ENCODE measurements at regions not wholly inside any gene's neighbourhood (a gene's known extent, or its start where the extent isn't known, plus 50 kb on each side); places are given as distances from the start of the nearest gene placed in this dataset.
A peak's percentile ranks its signal among the peaks of the same experiment; 100 is the strongest.

GRCh38 chr18:63046375-63046774 lies 273.2 kb downstream of the BCL2 start:
- in situ Hi-C loops (cut with HindIII; ENCODE audit: low pct_unique_long_range_greater_than_20kb, low sequenced_read_pairs): no loop called here
- TF ChIP-seq JUND (IDR thresholded peaks at IDR 0.05; ENCODE audit: low read depth): no peak
- DNase-seq (ENCODE audit: low read depth in 1 of 2, low spot score in 1 of 2): peak in 1 of 2 experiments; percentile 79

DNA sequence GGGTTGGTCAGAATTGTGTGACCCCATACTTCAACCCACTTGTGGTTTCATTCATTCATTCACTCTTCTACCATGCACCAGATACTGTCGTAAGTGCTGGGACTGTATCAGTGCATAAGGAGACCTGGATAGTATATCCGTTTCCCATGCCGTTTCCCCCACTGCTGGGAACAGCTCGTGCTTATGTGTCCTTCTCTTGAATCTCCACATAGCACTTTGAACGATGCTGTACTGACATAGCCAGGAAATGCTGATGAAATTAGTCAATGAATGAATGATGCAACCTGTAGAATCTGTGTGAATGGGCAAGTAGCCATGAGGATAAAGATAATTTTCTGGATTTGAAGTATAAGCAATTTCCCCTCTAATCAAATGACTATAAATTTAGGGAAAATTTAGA lies 276.1 kb downstream of the BCL2 start:
- in situ Hi-C loops (cut with HindIII; ENCODE audit: low pct_unique_long_range_greater_than_20kb, low sequenced_read_pairs): no loop called here
- no peak for TF ChIP-seq JUND (IDR thresholded peaks at IDR 0.05; ENCODE audit: low read depth)

DNA sequence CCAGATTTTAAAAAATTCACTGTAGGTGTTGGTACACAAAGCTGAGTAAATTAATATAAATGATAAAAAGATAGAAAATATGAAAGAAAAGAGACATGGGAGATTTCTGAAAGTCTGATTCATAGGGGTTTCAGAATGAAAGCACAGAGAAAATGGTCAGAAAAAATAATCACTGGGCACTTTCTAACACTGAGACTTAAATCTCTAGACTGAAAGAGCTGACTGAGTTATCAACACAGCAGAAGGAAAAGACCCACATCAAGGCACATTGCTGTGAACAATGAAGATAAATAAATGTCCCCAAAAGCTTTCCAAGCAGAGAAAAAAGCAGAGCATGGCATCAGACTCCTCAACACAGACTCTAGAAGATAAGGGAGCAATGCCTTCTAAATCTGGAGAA lies 277.2 kb downstream of the BCL2 start:
- no peak for DNase-seq (ENCODE audit: low read depth in 1 of 2, low spot score in 1 of 2)
- TF ChIP-seq JUND (IDR thresholded peaks at IDR 0.05; ENCODE audit: low read depth): no peak
- in situ Hi-C loops (cut with HindIII; ENCODE audit: low pct_unique_long_range_greater_than_20kb, low sequenced_read_pairs): no loop called here

More for the DNA sequence above, 276.1 kb downstream of the BCL2 start:
- no peak for DNase-seq (ENCODE audit: low read depth in 1 of 2, low spot score in 1 of 2)

DNA sequence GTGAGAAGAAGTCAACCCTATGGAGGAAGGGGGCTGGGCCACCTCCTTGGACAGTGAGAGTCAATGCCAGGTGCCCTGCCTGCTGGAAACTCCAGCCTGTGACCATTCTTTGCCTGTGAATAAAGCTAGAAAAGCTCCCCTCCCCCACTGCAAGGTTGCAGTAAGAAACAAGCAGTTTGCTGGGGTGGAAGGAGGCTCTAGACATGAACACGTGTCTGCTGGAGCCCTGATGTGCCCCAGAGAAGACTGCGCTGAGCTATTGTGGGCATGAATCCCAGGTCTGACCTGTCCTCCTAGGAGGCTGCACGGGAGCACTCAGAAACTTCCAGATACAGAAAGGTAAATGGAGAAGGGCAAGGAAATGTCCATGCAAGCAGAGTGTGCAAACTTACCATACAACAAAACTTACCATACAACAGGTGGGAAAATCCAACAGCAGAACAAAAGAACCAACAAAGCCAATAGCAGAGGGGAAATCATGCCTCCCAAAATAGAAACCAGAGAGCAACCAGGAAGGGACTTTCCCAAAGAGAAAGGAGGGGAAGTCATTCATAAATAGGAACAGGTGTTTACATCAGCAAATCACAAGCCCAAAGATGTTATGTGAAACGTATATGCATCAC lies 278.7 kb downstream of the BCL2 start:
- no peak for TF ChIP-seq JUND (IDR thresholded peaks at IDR 0.05; ENCODE audit: low read depth)
- DNase-seq (ENCODE audit: low read depth in 1 of 2, low spot score in 1 of 2): no peak
- in situ Hi-C loops (cut with HindIII; ENCODE audit: low pct_unique_long_range_greater_than_20kb, low sequenced_read_pairs): no loop called here

- no peak for TF ChIP-seq JUND (IDR thresholded peaks at IDR 0.05; ENCODE audit: low read depth)
- in situ Hi-C loops (cut with HindIII; ENCODE audit: low pct_unique_long_range_greater_than_20kb, low sequenced_read_pairs): no loop called here
- DNase-seq (ENCODE audit: low read depth in 1 of 2, low spot score in 1 of 2): no peak
Measured at GRCh38 chr18:63037491-63037890, 282.1 kb downstream of the BCL2 start.

- DNase-seq (ENCODE audit: low read depth in 1 of 2, low spot score in 1 of 2): no peak
- no peak for TF ChIP-seq JUND (IDR thresholded peaks at IDR 0.05; ENCODE audit: low read depth)
- in situ Hi-C loops (cut with HindIII; ENCODE audit: low pct_unique_long_range_greater_than_20kb, low sequenced_read_pairs): no loop called here
Measured at GRCh38 chr18:63031375-63031774, 288.2 kb downstream of the BCL2 start.

All from T47D (cell line).